H9 (cell line): ENCODE measurements at regions not wholly inside any gene's neighbourhood (a gene's known extent, or its start where the extent isn't known, plus 50 kb on each side); places are given as distances from the start of the nearest gene placed in this dataset.

Experiments
- DNase-seq: peaks from one replicate; pipeline ENCODE4 v3.0.0-alpha.2; 2017
- H2AFZ ChIP-seq: one replicate; pipeline ENCODE4 v1.6.1; 2013; ENCODE audit warnings: mild to moderate bottlenecking, low read length, control low read depth, moderate library complexity
- H2AK5ac ChIP-seq: 2 replicates; pipeline ENCODE4 v1.6.1; 2013; ENCODE audit warnings: low read length, control low read depth, mixed read lengths; ENCODE audit not compliant: insufficient read length
- H2BK120ac ChIP-seq: one replicate; pipeline ENCODE4 v1.6.1; 2013; ENCODE audit warnings: low read depth, mild to moderate bottlenecking, low read length, control low read depth, inconsistent platforms; ENCODE audit not compliant: poor library complexity, severe bottlenecking
- H2BK12ac ChIP-seq: 2 replicates; pipeline ENCODE4 v1.6.1; 2013; ENCODE audit warnings: low read length, control low read depth, mixed read lengths, low read depth; ENCODE audit not compliant: insufficient read length
- H2BK15ac ChIP-seq: 2 replicates; pipeline ENCODE4 v1.6.1; 2013; ENCODE audit warnings: low read depth, low read length, control low read depth
- H2BK20ac ChIP-seq: one replicate; pipeline ENCODE4 v1.6.1; 2013; ENCODE audit warnings: low read depth, mild to moderate bottlenecking, low read length, control low read depth, inconsistent platforms; ENCODE audit not compliant: poor library complexity, severe bottlenecking
- H2BK5ac ChIP-seq: 2 replicates; pipeline ENCODE4 v1.6.1; 2013; ENCODE audit warnings: low read length, control low read depth, mixed read lengths; ENCODE audit not compliant: insufficient read length
- H3K14ac ChIP-seq: 2 replicates; pipeline ENCODE4 v1.6.1; 2013; ENCODE audit warnings: low read length, control low read depth; ENCODE audit not compliant: insufficient read depth
- H3K18ac ChIP-seq: 2 replicates; pipeline ENCODE4 v1.6.1; 2013; ENCODE audit warnings: low read depth, mild to moderate bottlenecking, mixed read lengths, low read length, control low read depth; ENCODE audit not compliant: insufficient read length
- H3K23ac ChIP-seq: 2 replicates; pipeline ENCODE4 v1.6.1; 2013; ENCODE audit warnings: low read length, control low read depth, mixed read lengths, low read depth; ENCODE audit not compliant: insufficient read length
- H3K23me2 ChIP-seq: 2 replicates; pipeline ENCODE4 v1.6.1; 2013; ENCODE audit warnings: low read depth, mild to moderate bottlenecking, mixed read lengths, low read length, control low read depth; ENCODE audit not compliant: insufficient read length, poor library complexity, severe bottlenecking
- H3K27ac ChIP-seq: 2 replicates; pipeline ENCODE4 v1.5.1; 2013; ENCODE audit warnings: low read length, control low read depth, mixed read lengths, low read depth; ENCODE audit not compliant: insufficient read length
- H3K27me3 ChIP-seq: 2 replicates; pipeline ENCODE4 v1.6.1; 2013; ENCODE audit warnings: low read length, control low read depth, inconsistent platforms; ENCODE audit not compliant: insufficient read depth
- H3K4ac ChIP-seq: 2 replicates; pipeline ENCODE4 v1.6.1; 2013; ENCODE audit warnings: low read depth, mild to moderate bottlenecking, control low read depth, inconsistent platforms, low read length, moderate library complexity
- H3K4me1 ChIP-seq: 2 replicates; pipeline ENCODE4 v1.6.1; 2013; ENCODE audit warnings: low read length, control low read depth, inconsistent platforms; ENCODE audit not compliant: insufficient read depth
- H3K4me2 ChIP-seq: 2 replicates; pipeline ENCODE4 v1.6.1; 2013; ENCODE audit warnings: low read length, control low read depth, mixed read lengths; ENCODE audit not compliant: insufficient read length, insufficient read depth
- H3K56ac ChIP-seq: 2 replicates; pipeline ENCODE4 v1.6.1; 2013; ENCODE audit warnings: low read depth, mild to moderate bottlenecking, mixed read lengths, low read length, control low read depth; ENCODE audit not compliant: insufficient read length
- H3K79me1 ChIP-seq: 2 replicates; pipeline ENCODE4 v1.6.1; 2013; ENCODE audit warnings: low read depth, mild to moderate bottlenecking, moderate library complexity, low read length, control low read depth, inconsistent platforms; ENCODE audit not compliant: insufficient read depth, poor library complexity, severe bottlenecking
- H3K79me2 ChIP-seq: 2 replicates; pipeline ENCODE4 v1.6.1; 2013; ENCODE audit warnings: low read length, control low read depth, inconsistent platforms; ENCODE audit not compliant: insufficient read depth
- H3K9ac ChIP-seq: 2 replicates; pipeline ENCODE4 v1.6.1; 2013; ENCODE audit warnings: low read length, control low read depth, mixed read lengths; ENCODE audit not compliant: insufficient read length; ENCODE audit errors: extremely low read depth
- H3K9me3 ChIP-seq: one replicate; pipeline ENCODE4 v1.6.1; 2013; ENCODE audit warnings: low read depth, low read length, inconsistent platforms; ENCODE audit not compliant: control insufficient read depth
- H3T11ph ChIP-seq: one replicate; pipeline ENCODE4 v1.6.1; 2013; ENCODE audit warnings: mild to moderate bottlenecking, low read length, control low read depth, inconsistent platforms
- H4K20me1 ChIP-seq: one replicate; pipeline ENCODE4 v1.6.1; 2013; ENCODE audit not compliant: control insufficient read depth, insufficient read length, insufficient read depth
- H4K5ac ChIP-seq: 2 replicates; pipeline ENCODE4 v1.6.1; 2013; ENCODE audit warnings: low read depth, mild to moderate bottlenecking, mixed read lengths, low read length, control low read depth; ENCODE audit not compliant: insufficient read length
- H4K8ac ChIP-seq: replicated peaks from 2 replicates; pipeline ENCODE4 v1.6.1; 2013; ENCODE audit warnings: low read length, control low read depth, mixed read lengths, low read depth; ENCODE audit not compliant: insufficient read length
- H4K91ac ChIP-seq: 2 replicates; pipeline ENCODE4 v1.6.1; 2013; ENCODE audit warnings: low read depth, mild to moderate bottlenecking, moderate library complexity, mixed read lengths, low read length, control low read depth; ENCODE audit not compliant: insufficient read length
- H3K27ac Mint-ChIP-seq, 3 experiments: 2 replicates in 2 of 3; 3 replicates in 1 of 3; pipeline ENCODE4 v1.8.0; 2020 to 2021; ENCODE audit warnings: mixed read lengths in 3 of 3, mild to moderate bottlenecking in 1 of 3, moderate library complexity in 1 of 3
- H3K27me3 Mint-ChIP-seq: 2 replicates; pipeline ENCODE4 v1.8.0; 2021; ENCODE audit warnings: low read depth, mild to moderate bottlenecking, moderate library complexity, mixed read lengths
- H3K36me3 Mint-ChIP-seq, 3 experiments: 2 replicates in 2 of 3; 3 replicates in 1 of 3; pipeline ENCODE4 v1.8.0; 2020 to 2021; ENCODE audit warnings: low read depth in 3 of 3, mixed read lengths in 3 of 3; ENCODE audit not compliant: insufficient read depth in 1 of 3
- H3K4me1 Mint-ChIP-seq, 2 experiments: 2 replicates each; pipeline ENCODE4 v1.8.0; 2020; ENCODE audit warnings: mixed read lengths in 2 of 2
- H3K4me3 Mint-ChIP-seq, 2 experiments: 2 replicates in 1 of 2; 3 replicates in 1 of 2; pipeline ENCODE4 v1.8.0; 2020 to 2021; ENCODE audit warnings: mild to moderate bottlenecking in 2 of 2, mixed read lengths in 2 of 2, moderate library complexity in 1 of 2
- H3K9me3 Mint-ChIP-seq, 2 experiments: 2 replicates in 1 of 2; 3 replicates in 1 of 2; pipeline ENCODE4 v1.8.0; 2020; ENCODE audit warnings: mild to moderate bottlenecking in 2 of 2, mixed read lengths in 2 of 2, moderate library complexity in 1 of 2
- WGBS: extraction: QIAGEN DNeasy Blood & Tissue Kit; methylation state at CpG from one replicate; pipeline ENCODE4 v1.1.7; 2013; ENCODE audit warnings: missing lambda C conversion rate, low lambda C conversion rate, mixed read lengths; ENCODE audit not compliant: insufficient read length; ENCODE audit errors: extremely low coverage; 5-methylcytosine and 5-hydroxymethylcytosine counted together
- TF ChIP-seq, protein P1 (sequence below): fragments of 200-600 bp; sonication (generic); conservative IDR thresholded peaks from 3 replicates; pipeline ENCODE4 v1.8.0; 2021; ENCODE audit warnings: antibody characterized with exemption, mild to moderate bottlenecking

DNA sequence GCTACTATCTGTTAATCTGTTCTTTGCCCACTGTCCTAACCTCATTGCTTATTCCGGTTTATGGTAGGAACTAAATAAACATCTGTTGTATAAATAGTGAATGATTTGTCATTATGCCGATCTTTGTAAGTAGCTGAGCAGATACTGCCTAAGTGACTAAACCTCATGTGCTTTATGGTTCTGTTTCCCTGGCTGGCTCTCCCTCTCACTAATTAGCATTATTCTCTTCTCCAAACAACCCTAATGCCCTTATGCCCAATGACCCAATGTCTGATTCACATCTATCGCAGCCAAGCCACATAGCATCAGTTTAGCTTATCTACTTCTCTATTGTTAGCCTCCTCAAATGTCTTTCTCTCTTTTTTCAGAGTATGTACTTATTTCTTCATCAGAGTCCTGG is 462.3 kb upstream of the POT1 start:
- Histone ChIP-seq H3K27ac (no peak overlapping the region), H4K91ac (no peak overlapping the region), H3K4me1 (no peaks in the 10 kb centered on the region), H3K23me2 (no peaks in the 10 kb centered on the region), H3K4ac (no peak overlapping the region), H2BK5ac (no peak overlapping the region), H2AK5ac (no peak overlapping the region), H2BK120ac (no peak overlapping the region), H4K8ac (no peak overlapping the region), H3K79me1 (no peaks in the 10 kb centered on the region), H3T11ph (no peak overlapping the region), H3K56ac (no peak overlapping the region), H3K27me3 (no peaks in the 10 kb centered on the region), H3K9me3 (no peaks in the 10 kb centered on the region), H3K14ac (no peak overlapping the region), H3K79me2 (no peaks in the 10 kb centered on the region), H2BK12ac (no peak overlapping the region), H3K9ac (no peak overlapping the region), H4K5ac (no peak overlapping the region), H3K18ac (no peak overlapping the region), H3K23ac (no peak overlapping the region), H3K4me2 (no peak overlapping the region), H2AFZ (no peak overlapping the region), H2BK20ac (no peak overlapping the region), H4K20me1 (no peaks in the 10 kb centered on the region), H2BK15ac (no peak overlapping the region)
- H3K27me3 Mint-ChIP-seq = no peaks in the 10 kb centered on the region
- H3K9me3 Mint-ChIP-seq = no peaks in the 10 kb centered on the region
- H3K4me3 Mint-ChIP-seq = no peak overlapping the region
- no peak overlapping the region for H3K27ac Mint-ChIP-seq
- no peaks in the 10 kb centered on the region for H3K4me1 Mint-ChIP-seq
- H3K36me3 Mint-ChIP-seq = no peaks in the 10 kb centered on the region
- WGBS = no CpG with 5 or more reads among the region's 3 CpGs
- no peak for DNase-seq
- TF ChIP-seq, protein P1, sequence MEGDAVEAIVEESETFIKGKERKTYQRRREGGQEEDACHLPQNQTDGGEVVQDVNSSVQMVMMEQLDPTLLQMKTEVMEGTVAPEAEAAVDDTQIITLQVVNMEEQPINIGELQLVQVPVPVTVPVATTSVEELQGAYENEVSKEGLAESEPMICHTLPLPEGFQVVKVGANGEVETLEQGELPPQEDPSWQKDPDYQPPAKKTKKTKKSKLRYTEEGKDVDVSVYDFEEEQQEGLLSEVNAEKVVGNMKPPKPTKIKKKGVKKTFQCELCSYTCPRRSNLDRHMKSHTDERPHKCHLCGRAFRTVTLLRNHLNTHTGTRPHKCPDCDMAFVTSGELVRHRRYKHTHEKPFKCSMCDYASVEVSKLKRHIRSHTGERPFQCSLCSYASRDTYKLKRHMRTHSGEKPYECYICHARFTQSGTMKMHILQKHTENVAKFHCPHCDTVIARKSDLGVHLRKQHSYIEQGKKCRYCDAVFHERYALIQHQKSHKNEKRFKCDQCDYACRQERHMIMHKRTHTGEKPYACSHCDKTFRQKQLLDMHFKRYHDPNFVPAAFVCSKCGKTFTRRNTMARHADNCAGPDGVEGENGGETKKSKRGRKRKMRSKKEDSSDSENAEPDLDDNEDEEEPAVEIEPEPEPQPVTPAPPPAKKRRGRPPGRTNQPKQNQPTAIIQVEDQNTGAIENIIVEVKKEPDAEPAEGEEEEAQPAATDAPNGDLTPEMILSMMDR = no peak
